CD4-positive, alpha-beta memory T cell (primary cell): ENCODE measurements at regions not wholly inside any gene's neighbourhood (a gene's known extent, or its start where the extent isn't known, plus 50 kb on each side); places are given as distances from the start of the nearest gene placed in this dataset.

Experiments
- CTCF ChIA-PET: fragments of 350-600 bp; sonication (Branson Sonifier 250); formaldehyde crosslinking; loops from one replicate; lab custom pipeline; 2021; ENCODE audit warnings: inconsistent platforms; ENCODE audit not compliant: partially characterized antibody; lab: Charles Lee
- POLR2A ChIA-PET: fragments of 350-600 bp; sonication (Branson Sonifier 250); formaldehyde crosslinking; loops from one replicate; lab custom pipeline; 2021; ENCODE audit not compliant: partially characterized antibody; lab: Charles Lee
- DNase-seq, 5 donors: peaks; one replicate each; pipeline versions ENCODE4 v3.0.0 to v3.0.0-alpha.2; 2020 to 2022; ENCODE audit warnings: mixed read lengths in 1 of 5
- H3K27ac ChIP-seq: one replicate; pipeline ENCODE4 v1.7.0; 2013; ENCODE audit warnings: low read depth, low read length
- H3K27me3 ChIP-seq: 2 replicates; pipeline ENCODE4 v1.7.0; 2013; ENCODE audit warnings: mild to moderate bottlenecking, low read length, moderate library complexity; ENCODE audit not compliant: insufficient read depth
- H3K36me3 ChIP-seq: 2 replicates; pipeline ENCODE4 v1.7.0; 2013; ENCODE audit warnings: mild to moderate bottlenecking, low read length, moderate library complexity; ENCODE audit not compliant: insufficient read depth
- H3K4me1 ChIP-seq: 2 replicates; pipeline ENCODE4 v1.7.0; 2013; ENCODE audit warnings: mild to moderate bottlenecking, low read length, moderate library complexity; ENCODE audit not compliant: insufficient read depth
- H3K4me3 ChIP-seq, 2 donors: one replicate each; pipeline ENCODE4 v1.7.0; 2013; ENCODE audit warnings: low read length in 2 of 2, mild to moderate bottlenecking in 1 of 2
- H3K9me3 ChIP-seq, 2 donors: one replicate each; pipeline ENCODE4 v1.7.0; 2013; ENCODE audit warnings: low read length in 2 of 2, control low read depth in 1 of 2; ENCODE audit not compliant: control insufficient read depth in 1 of 2
- H3K27ac Mint-ChIP-seq, 7 donors: one replicate each; pipeline ENCODE4 v1.8.0; 2020 to 2021; ENCODE audit warnings: mixed read lengths in 7 of 7, mild to moderate bottlenecking in 6 of 7, inconsistent platforms in 3 of 7, moderate library complexity in 3 of 7
- H3K27me3 Mint-ChIP-seq, 2 donors: one replicate each; pipeline ENCODE4 v1.8.0; 2020 to 2021; ENCODE audit warnings: mixed read lengths in 2 of 2
- H3K36me3 Mint-ChIP-seq, 2 donors: one replicate each; pipeline ENCODE4 v1.8.0; 2020 to 2021; ENCODE audit warnings: mixed read lengths in 2 of 2, inconsistent platforms in 1 of 2, mild to moderate bottlenecking in 1 of 2
- H3K4me1 Mint-ChIP-seq, 4 donors: one replicate each; pipeline ENCODE4 v1.8.0; 2020 to 2021; ENCODE audit warnings: mixed read lengths in 4 of 4, mild to moderate bottlenecking in 1 of 4
- H3K4me3 Mint-ChIP-seq, 8 donors: one replicate each; pipeline ENCODE4 v1.8.0; 2020 to 2021; ENCODE audit warnings: mixed read lengths in 8 of 8, mild to moderate bottlenecking in 7 of 8, moderate library complexity in 6 of 8, inconsistent platforms in 3 of 8
- H3K9me3 Mint-ChIP-seq, 8 donors: one replicate each; pipeline ENCODE4 v1.8.0; 2020 to 2021; ENCODE audit warnings: mixed read lengths in 8 of 8, mild to moderate bottlenecking in 5 of 8, inconsistent platforms in 3 of 8, moderate library complexity in 1 of 8
- intact Hi-C: fragments of 100-400 bp; cut with micrococcal nuclease; formaldehyde crosslinking; loops from one replicate; pipeline ENCODE4 v1.15.1; 2023

DNA sequence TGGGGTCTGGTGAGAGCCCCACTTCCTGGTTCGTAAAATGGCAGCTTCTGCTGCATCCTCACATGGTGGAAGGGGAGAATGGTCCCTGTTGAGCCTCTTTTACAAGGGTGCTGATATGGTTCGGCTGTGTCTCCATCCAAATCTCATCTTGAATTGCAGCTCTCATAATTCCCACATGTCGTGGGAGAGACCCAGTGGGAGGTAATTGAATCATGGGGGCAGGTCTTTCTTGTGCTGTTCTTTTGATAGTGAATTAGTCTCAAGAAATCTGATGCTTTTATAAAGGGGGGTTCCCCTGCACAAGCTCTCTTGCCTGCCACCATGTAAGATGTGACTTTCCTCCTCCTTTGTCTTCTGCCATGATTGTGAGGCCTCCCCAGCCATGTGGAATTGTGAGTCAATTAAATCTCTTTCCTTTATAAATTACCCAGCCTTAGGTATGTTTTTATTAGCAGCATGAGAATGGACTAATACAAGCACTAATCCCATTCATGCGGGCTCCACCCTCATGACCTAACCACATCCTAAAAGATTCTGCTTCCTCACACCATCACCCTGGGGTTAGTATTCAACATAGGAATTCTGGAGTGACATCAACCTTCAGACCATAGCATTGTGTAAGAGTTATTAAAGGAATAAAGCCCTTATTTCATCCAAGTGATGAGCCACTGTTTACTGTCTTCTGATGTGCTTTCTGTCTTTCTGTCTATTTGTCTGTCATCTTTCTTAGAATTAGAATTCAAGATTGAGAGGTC is 159.0 kb upstream of the IRS2 start:
- POLR2A ChIA-PET, result no interaction called here

DNA sequence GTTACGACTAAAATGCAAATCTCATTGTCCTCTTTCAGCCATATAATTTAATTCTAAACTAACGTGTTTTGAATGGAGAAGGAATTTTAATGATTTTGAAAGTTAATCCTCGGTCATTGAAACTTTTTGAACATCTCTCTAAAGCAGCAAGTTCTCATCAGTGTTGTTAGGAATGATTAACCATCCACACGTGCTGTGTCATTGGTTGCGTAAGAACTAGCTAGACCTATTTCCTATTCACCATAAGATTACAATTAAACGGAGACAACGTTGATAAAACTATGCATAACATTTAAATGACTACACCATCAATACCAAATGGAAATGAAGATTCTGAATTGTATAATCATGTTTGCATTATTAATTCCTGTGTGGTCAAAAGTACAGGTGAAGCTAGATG is 155.6 kb upstream of the IRS2 start:
- H3K9me3 Mint-ChIP-seq, result peaks cover 0 to 8% (median 2%) of the 10 kb centered on the region in 8 donors

More for the DNA sequence above, 159.0 kb upstream of the IRS2 start:
- Mint-ChIP-seq H3K4me1 (no peaks in the 10 kb centered on the region), H3K27me3 (peaks cover 0 to 3% of the 10 kb centered on the region in 2 donors), H3K36me3 (no peaks in the 10 kb centered on the region), H3K9me3 (peaks cover 0 to 9% (median 2%) of the 10 kb centered on the region in 8 donors), H3K4me3 (no peak overlapping the region), H3K27ac (no peak overlapping the region)
- no peak overlapping the region for H3K4me3 ChIP-seq
- H3K4me1 ChIP-seq, result no peaks in the 10 kb centered on the region
- no peaks in the 10 kb centered on the region for H3K9me3 ChIP-seq
- DNase-seq, result no peak
- no peaks in the 10 kb centered on the region for H3K36me3 ChIP-seq
- CTCF ChIA-PET, result no interaction called here
- intact Hi-C loops, result no loop called here
- no peaks in the 10 kb centered on the region for H3K27me3 ChIP-seq
- no peak overlapping the region for H3K27ac ChIP-seq

DNA sequence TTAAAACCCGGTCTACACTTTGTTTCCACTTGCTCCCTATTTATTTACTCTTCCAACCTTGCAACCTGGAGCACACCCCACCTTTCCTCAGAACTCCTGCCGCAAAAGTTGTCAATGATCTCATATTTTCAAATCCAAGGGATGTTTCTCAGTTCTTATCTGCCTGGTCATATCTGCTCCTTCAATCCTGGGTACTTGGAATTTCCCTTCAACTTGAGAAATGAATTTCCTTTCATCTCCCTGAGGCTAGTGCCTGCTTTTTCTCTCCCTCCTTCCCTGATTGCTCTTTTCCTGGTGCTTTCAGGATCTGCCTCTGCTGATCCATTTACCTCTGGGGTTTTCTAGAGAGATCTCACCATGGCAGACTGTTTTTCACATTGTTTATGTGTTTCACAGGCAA is 154.8 kb upstream of the IRS2 start:
- Mint-ChIP-seq H3K4me1 (no peaks in the 10 kb centered on the region), H3K27ac (no peak overlapping the region), H3K9me3 (peaks cover 0 to 8% (median 2%) of the 10 kb centered on the region in 8 donors), H3K27me3 (peaks cover under 1 to 1% of the 10 kb centered on the region in 2 donors), H3K36me3 (no peaks in the 10 kb centered on the region), H3K4me3 (no peak overlapping the region)
- no peaks in the 10 kb centered on the region for H3K27me3 ChIP-seq
- H3K4me1 ChIP-seq, result no peaks in the 10 kb centered on the region
- H3K4me3 ChIP-seq, result no peak overlapping the region
- no peaks in the 10 kb centered on the region for H3K9me3 ChIP-seq
- intact Hi-C loops, result no loop called here
- POLR2A ChIA-PET, result no interaction called here
- DNase-seq, result no peak
- no peaks in the 10 kb centered on the region for H3K36me3 ChIP-seq
- CTCF ChIA-PET, result no interaction called here
- no peak overlapping the region for H3K27ac ChIP-seq

More for the DNA sequence above, 155.6 kb upstream of the IRS2 start:
- Mint-ChIP-seq H3K4me1 (no peaks in the 10 kb centered on the region), H3K4me3 (no peak overlapping the region), H3K27ac (no peak overlapping the region), H3K36me3 (no peaks in the 10 kb centered on the region), H3K27me3 (peaks cover 1 to 3% of the 10 kb centered on the region in 2 donors)
- ChIA-PET CTCF (no interaction called here), POLR2A (no interaction called here)
- Histone ChIP-seq H3K4me3 (no peak overlapping the region), H3K9me3 (no peaks in the 10 kb centered on the region), H3K4me1 (no peaks in the 10 kb centered on the region), H3K27ac (no peak overlapping the region), H3K27me3 (no peaks in the 10 kb centered on the region), H3K36me3 (no peaks in the 10 kb centered on the region)
- intact Hi-C loops, result no loop called here
- no peak for DNase-seq

DNA sequence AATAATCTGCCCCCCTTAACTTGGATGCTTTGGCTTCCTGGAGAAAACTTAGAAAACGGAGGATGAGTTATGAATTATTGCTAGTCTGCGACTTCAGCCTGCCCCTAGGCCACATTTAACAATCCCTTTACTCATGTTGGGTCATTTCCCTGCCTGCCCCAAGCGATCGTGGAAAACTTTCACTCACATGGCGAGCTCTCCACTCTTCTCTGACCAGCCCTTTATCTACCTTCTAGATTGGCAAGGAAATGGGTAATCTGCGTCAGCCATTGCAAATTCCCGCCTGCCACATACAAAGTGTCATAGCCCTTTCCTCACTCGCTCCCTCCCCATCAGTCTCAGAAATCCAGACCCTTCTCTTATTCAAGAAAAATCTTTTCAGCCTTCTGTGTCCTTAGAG is 154.3 kb upstream of the IRS2 start:
- intact Hi-C loops, result no loop called here
- Mint-ChIP-seq H3K4me1 (no peaks in the 10 kb centered on the region), H3K27ac (no peak overlapping the region), H3K9me3 (peaks cover 0 to 8% (median 2%) of the 10 kb centered on the region in 8 donors), H3K36me3 (no peaks in the 10 kb centered on the region), H3K27me3 (peaks cover 0 to 1% of the 10 kb centered on the region in 2 donors), H3K4me3 (no peak overlapping the region)
- POLR2A ChIA-PET, result no interaction called here
- Histone ChIP-seq H3K4me3 (no peak overlapping the region), H3K27ac (no peak overlapping the region), H3K9me3 (no peaks in the 10 kb centered on the region), H3K4me1 (no peaks in the 10 kb centered on the region), H3K27me3 (no peaks in the 10 kb centered on the region), H3K36me3 (no peaks in the 10 kb centered on the region)
- no peak for DNase-seq
- CTCF ChIA-PET, result no interaction called here

DNA sequence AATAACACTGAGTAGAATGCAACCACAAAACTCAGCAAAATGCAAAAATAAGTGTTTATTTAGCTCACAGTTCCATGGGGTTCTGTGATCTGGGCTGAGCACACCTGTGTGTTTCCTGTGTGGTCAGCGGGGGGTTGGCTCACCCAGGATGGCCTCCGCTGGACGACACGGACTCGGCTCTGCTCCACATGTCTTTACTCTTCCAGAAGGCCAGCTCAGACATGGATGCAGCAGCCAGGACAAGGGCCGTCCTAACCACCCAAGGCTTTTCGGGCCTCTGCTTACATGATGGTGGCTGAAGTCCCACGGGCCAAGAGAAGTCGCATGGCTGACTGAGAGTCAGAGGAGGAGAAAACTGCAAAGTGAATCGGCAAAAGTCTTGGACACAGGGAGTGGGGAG is 153.5 kb upstream of the IRS2 start:
- DNase-seq, result no peak
- no peak overlapping the region for H3K4me3 ChIP-seq
- no peaks in the 10 kb centered on the region for H3K36me3 ChIP-seq
- POLR2A ChIA-PET, result no interaction called here
- no peaks in the 10 kb centered on the region for H3K27me3 ChIP-seq
- intact Hi-C loops, result no loop called here
- peaks cover 0 to 1% of the 10 kb centered on the region in 2 donors for H3K27me3 Mint-ChIP-seq
- CTCF ChIA-PET, result no interaction called here
- H3K27ac Mint-ChIP-seq, result no peak overlapping the region
- no peaks in the 10 kb centered on the region for H3K4me1 Mint-ChIP-seq
- peaks cover 0 to 8% (median 2%) of the 10 kb centered on the region in 8 donors for H3K9me3 Mint-ChIP-seq
- H3K27ac ChIP-seq, result no peak overlapping the region
- H3K36me3 Mint-ChIP-seq, result no peaks in the 10 kb centered on the region
- no peaks in the 10 kb centered on the region for H3K9me3 ChIP-seq
- H3K4me1 ChIP-seq, result no peaks in the 10 kb centered on the region
- H3K4me3 Mint-ChIP-seq, result no peak overlapping the region

DNA sequence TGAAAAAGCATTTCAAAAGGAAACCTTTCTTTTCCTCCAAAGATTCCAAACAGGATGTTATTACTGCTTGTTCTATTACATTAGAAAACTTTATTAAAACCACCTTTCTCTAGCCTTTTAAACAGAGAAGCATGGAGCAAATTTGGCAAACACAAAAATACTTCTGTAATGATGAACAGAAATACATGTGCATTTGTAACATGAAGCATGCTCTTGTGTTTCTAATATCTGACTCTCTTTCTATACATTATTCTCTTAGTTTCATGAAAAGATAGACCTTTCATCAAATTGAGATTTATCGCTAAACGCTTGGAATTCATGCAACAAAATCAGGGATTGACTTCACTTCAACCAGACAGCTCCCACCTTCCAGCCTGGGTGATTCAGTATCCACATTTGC is 152.8 kb upstream of the IRS2 start:
- Histone ChIP-seq H3K9me3 (no peaks in the 10 kb centered on the region), H3K27me3 (no peaks in the 10 kb centered on the region), H3K36me3 (no peaks in the 10 kb centered on the region), H3K4me3 (no peak overlapping the region), H3K27ac (no peak overlapping the region), H3K4me1 (no peaks in the 10 kb centered on the region)
- POLR2A ChIA-PET, result no interaction called here
- H3K27ac Mint-ChIP-seq, result no peak overlapping the region
- H3K36me3 Mint-ChIP-seq, result no peaks in the 10 kb centered on the region
- H3K9me3 Mint-ChIP-seq, result peaks cover 0 to 7% (median 2%) of the 10 kb centered on the region in 8 donors
- CTCF ChIA-PET, result no interaction called here
- DNase-seq, result no peak
- intact Hi-C loops, result no loop called here
- peaks cover 0 to 1% of the 10 kb centered on the region in 2 donors for H3K27me3 Mint-ChIP-seq
- no peak overlapping the region for H3K4me3 Mint-ChIP-seq
- no peaks in the 10 kb centered on the region for H3K4me1 Mint-ChIP-seq

DNA sequence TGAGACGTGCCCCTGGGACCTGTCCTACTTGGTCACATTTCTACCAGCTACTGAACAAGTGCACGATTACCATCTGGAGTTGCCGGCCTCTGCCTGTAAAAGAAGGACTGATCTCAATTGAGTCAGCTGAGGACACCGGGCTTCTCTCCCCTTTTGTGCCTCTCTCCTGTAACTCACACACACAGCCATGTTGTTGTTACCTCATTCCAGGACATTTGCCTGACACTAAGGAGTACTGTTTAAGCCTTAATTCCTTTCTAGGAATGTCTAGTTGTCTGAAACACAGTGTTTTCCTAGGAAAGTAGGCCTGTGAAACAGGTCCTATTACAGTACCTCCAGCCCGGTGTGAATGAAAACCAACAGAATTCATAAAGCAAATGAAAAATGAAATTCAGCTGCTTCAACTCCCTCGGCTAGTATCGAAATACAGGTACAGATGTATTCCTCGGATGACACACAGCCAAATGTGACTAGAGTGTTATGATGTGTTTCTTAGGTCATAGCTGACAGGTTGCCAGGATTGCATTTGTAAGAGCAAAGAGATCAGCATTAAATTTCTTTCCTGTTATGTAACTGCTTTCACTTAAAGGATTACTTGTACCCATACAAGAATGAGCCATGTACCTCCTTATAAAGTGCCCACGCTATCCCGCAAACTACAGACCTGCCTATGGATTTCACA is 152.0 kb upstream of the IRS2 start:
- H3K27ac Mint-ChIP-seq, result no peak overlapping the region

More for the DNA sequence above, 152.0 kb upstream of the IRS2 start:
- POLR2A ChIA-PET, result no interaction called here
- CTCF ChIA-PET, result no interaction called here
- Histone ChIP-seq H3K36me3 (no peaks in the 10 kb centered on the region), H3K4me1 (no peaks in the 10 kb centered on the region), H3K4me3 (no peak overlapping the region), H3K27ac (no peak overlapping the region), H3K27me3 (no peaks in the 10 kb centered on the region), H3K9me3 (no peaks in the 10 kb centered on the region)
- intact Hi-C loops, result no loop called here
- no peaks in the 10 kb centered on the region for H3K4me1 Mint-ChIP-seq
- peaks cover 0 to 1% of the 10 kb centered on the region in 2 donors for H3K27me3 Mint-ChIP-seq
- H3K36me3 Mint-ChIP-seq, result no peaks in the 10 kb centered on the region
- no peak for DNase-seq
- H3K4me3 Mint-ChIP-seq, result no peak overlapping the region
- peaks cover 0 to 7% (median under 1%) of the 10 kb centered on the region in 8 donors for H3K9me3 Mint-ChIP-seq
